ENCODE measurements at regions not wholly inside any gene's neighbourhood (a gene's known extent, or its start where the extent isn't known, plus 50 kb on each side); places are given as distances from the start of the nearest gene placed in this dataset.

GRCh38 chr7:153921408-153921807 is 130.8 kb upstream of the DPP6 start:
- DNase-seq (no peak), ATAC-seq (no peak)
- H3K4me3 Mint-ChIP-seq = no peak overlapping the region
- ChIA-PET CTCF (no interaction called here), POLR2A (no interaction called here)
- no peaks in the 10 kb centered on the region for H3K36me3 Mint-ChIP-seq (ENCODE audit: low read depth)
- intact Hi-C loops (cut with micrococcal nuclease) = no loop called here
- no peak overlapping the region for H3K27ac Mint-ChIP-seq
- TF ChIP-seq CTCF (IDR thresholded peaks at IDR 0.05) = no peak
- H3K9me3 Mint-ChIP-seq = peaks cover 2% of the 10 kb centered on the region
- H3K4me1 Mint-ChIP-seq (ENCODE audit: low read depth) = no peaks in the 10 kb centered on the region
- no peaks in the 10 kb centered on the region for H3K27me3 Mint-ChIP-seq

- no peaks in the 10 kb centered on the region for H3K36me3 Mint-ChIP-seq (ENCODE audit: low read depth)
- ChIA-PET CTCF (no interaction called here), POLR2A (no interaction called here)
- no peaks in the 10 kb centered on the region for H3K4me1 Mint-ChIP-seq (ENCODE audit: low read depth)
- intact Hi-C loops (cut with micrococcal nuclease) = no loop called here
- H3K27me3 Mint-ChIP-seq = no peaks in the 10 kb centered on the region
- no peak overlapping the region for H3K27ac Mint-ChIP-seq
- peaks cover 3% of the 10 kb centered on the region for H3K9me3 Mint-ChIP-seq
- DNase-seq = no peak
- no peak for ATAC-seq
- no peak overlapping the region for H3K4me3 Mint-ChIP-seq
- no peak for TF ChIP-seq CTCF (IDR thresholded peaks at IDR 0.05)
Measured at GRCh38 chr7:153930696-153931095, 121.5 kb upstream of the DPP6 start.

- Mint-ChIP-seq H3K36me3 (ENCODE audit: low read depth) (no peaks in the 10 kb centered on the region), H3K27me3 (no peaks in the 10 kb centered on the region), H3K4me1 (ENCODE audit: low read depth) (no peaks in the 10 kb centered on the region), H3K4me3 (no peak overlapping the region), H3K9me3 (no peaks in the 10 kb centered on the region), H3K27ac (no peak overlapping the region)
- no peak for DNase-seq
- ATAC-seq = no peak
- TF ChIP-seq CTCF (IDR thresholded peaks at IDR 0.05) = no peak
- POLR2A ChIA-PET = no interaction called here
- CTCF ChIA-PET = no interaction called here
- intact Hi-C loops (cut with micrococcal nuclease) = no loop called here
Measured at GRCh38 chr7:153934048-153934447, 118.2 kb upstream of the DPP6 start.

GRCh38 chr7:153934629-153935028 is 117.6 kb upstream of the DPP6 start:
- Mint-ChIP-seq H3K9me3 (no peaks in the 10 kb centered on the region), H3K4me1 (ENCODE audit: low read depth) (no peaks in the 10 kb centered on the region), H3K4me3 (no peak overlapping the region), H3K36me3 (ENCODE audit: low read depth) (no peaks in the 10 kb centered on the region), H3K27me3 (no peaks in the 10 kb centered on the region), H3K27ac (no peak overlapping the region)
- ATAC-seq (no peak), DNase-seq (no peak)
- POLR2A ChIA-PET = no interaction called here
- CTCF ChIA-PET = no interaction called here
- no peak for TF ChIP-seq CTCF (IDR thresholded peaks at IDR 0.05)
- intact Hi-C loops (cut with micrococcal nuclease) = no loop called here

GRCh38 chr7:153935095-153935494 is 117.1 kb upstream of the DPP6 start:
- H3K4me1 Mint-ChIP-seq (ENCODE audit: low read depth) = no peaks in the 10 kb centered on the region
- no peaks in the 10 kb centered on the region for H3K36me3 Mint-ChIP-seq (ENCODE audit: low read depth)
- CTCF ChIA-PET = no interaction called here

More at GRCh38 chr7:153935095-153935494, 117.1 kb upstream of the DPP6 start:
- ATAC-seq (no peak), DNase-seq (no peak)
- H3K27ac Mint-ChIP-seq = no peak overlapping the region
- H3K9me3 Mint-ChIP-seq = no peaks in the 10 kb centered on the region
- no peak for TF ChIP-seq CTCF (IDR thresholded peaks at IDR 0.05)
- no peaks in the 10 kb centered on the region for H3K27me3 Mint-ChIP-seq
- intact Hi-C loops (cut with micrococcal nuclease) = no loop called here
- POLR2A ChIA-PET = no interaction called here
- no peak overlapping the region for H3K4me3 Mint-ChIP-seq

Measured in activated CD8-positive, alpha-beta T cell treated with anti-CD3 and anti-CD28 coated beads for 36 hours (primary cell).